K562 (cell line): ENCODE measurements at regions not wholly inside any gene's neighbourhood (a gene's known extent, or its start where the extent isn't known, plus 50 kb on each side); places are given as distances from the start of the nearest gene placed in this dataset.

Source experiments
- ATAC-seq: fragments of 200-7000 bp; cut with Tn5 transposase; 3 replicates; pipeline ENCODE4 v1.9.1; 2020; ENCODE audit warnings: moderate library complexity
- BruUV-seq: library from RNA; stranded (reverse); fragments of 400-500 nt; replicated peaks from 2 replicates; lab custom pipeline; 2021; lab: Mats Ljungman, UMichigan
- CTCF ChIA-PET: fragments of 300-600 bp; formaldehyde crosslinking; extraction: SDS; loops from one replicate; lab custom pipeline; 2021; ENCODE audit warnings: low intra/inter-chr PET ratio; lab: Yijun Ruan, JAX
- POLR2A ChIA-PET: fragments of 300-600, 350-650 bp; sonication (Branson Sonifier 250); formaldehyde crosslinking; extraction: SDS; loops from one replicate; lab custom pipeline; 2021; ENCODE audit warnings: antibody characterized with exemption, inconsistent platforms; lab: Yijun Ruan, JAX
- DNase-seq, 4 experiments: peaks; one replicate each; pipeline versions ENCODE4 v3.0.0 to v3.0.0-alpha.2; 2011 to 2018; ENCODE audit warnings: low spot score in 3 of 4, mixed read lengths in 3 of 4; ENCODE audit errors: extremely low read depth in 1 of 4
- FAIRE-seq: peaks from 2 replicates; lab custom pipeline; 2011; peaks lifted over from hg19 to GRCh38; lab: Jason Lieb, UNC
- H2AFZ ChIP-seq: 2 replicates; pipeline ENCODE4 v1.6.0; 2011; ENCODE audit warnings: low read depth, low read length, control low read depth, inconsistent platforms
- H3K27ac ChIP-seq: fragments of 200-600 bp; 3 replicates; pipeline ENCODE4 v1.8.0; 2011; ENCODE audit warnings: low read depth, mild to moderate bottlenecking, control low read depth, inconsistent platforms, low read length, moderate library complexity, mixed read lengths; ENCODE audit errors: extremely low read depth
- H3K27me3 ChIP-seq, 2 experiments: fragments of 300-600 bp in 1 of 2; 2 replicates in 1 of 2; 3 replicates in 1 of 2; pipeline versions ENCODE4 v1.6.0 to v1.8.0; 2011; ENCODE audit warnings: inconsistent platforms in 2 of 2, low read length in 2 of 2, mild to moderate bottlenecking in 1 of 2, mixed read lengths in 1 of 2, moderate library complexity in 1 of 2; ENCODE audit not compliant: control insufficient read depth in 2 of 2, insufficient read depth in 2 of 2
- H3K36me3 ChIP-seq: fragments of 300-600 bp; 3 replicates; pipeline ENCODE4 v1.8.0; 2011; ENCODE audit warnings: mild to moderate bottlenecking, low read length, inconsistent platforms; ENCODE audit not compliant: control insufficient read depth, insufficient read depth
- H3K4me1 ChIP-seq, 2 experiments: fragments of 200-600 bp in 1 of 2; replicated peaks in 1 of 2; 2 replicates in 1 of 2; 3 replicates in 1 of 2; pipeline versions ENCODE4 v1.5.1 to v1.8.0; 2011; ENCODE audit warnings: inconsistent platforms in 2 of 2, low read length in 2 of 2, mild to moderate bottlenecking in 1 of 2, mixed read lengths in 1 of 2, moderate library complexity in 1 of 2; ENCODE audit not compliant: control insufficient read depth in 2 of 2, insufficient read depth in 2 of 2
- H3K4me2 ChIP-seq: 2 replicates; pipeline ENCODE4 v1.6.1; 2011; ENCODE audit warnings: low read length, control low read depth, inconsistent platforms, mixed read lengths; ENCODE audit not compliant: insufficient read depth
- H3K4me3 ChIP-seq: fragments of 200-600 bp; sonication (generic), shearing (Covaris generic); 2 replicates; pipeline ENCODE4 v1.5.1; 2016; ENCODE audit warnings: control low read depth, inconsistent platforms
- H3K79me2 ChIP-seq: fragments of 200-600 bp; 3 replicates; pipeline ENCODE4 v1.8.0; 2011; ENCODE audit warnings: low read length, inconsistent platforms; ENCODE audit not compliant: control insufficient read depth, insufficient read depth
- H3K9ac ChIP-seq, 2 experiments: 2 replicates each; pipeline versions ENCODE4 v1.6.0 to v1.6.1; 2011; ENCODE audit warnings: low read depth in 2 of 2, low read length in 2 of 2, control low read depth in 1 of 2, inconsistent platforms in 1 of 2, mild to moderate bottlenecking in 1 of 2, mixed read lengths in 1 of 2; ENCODE audit not compliant: insufficient read depth in 1 of 2
- H3K9me1 ChIP-seq: one replicate; pipeline ENCODE4 v1.6.0; 2011; ENCODE audit warnings: inconsistent platforms, mild to moderate bottlenecking, low read length, moderate library complexity; ENCODE audit not compliant: control insufficient read depth, insufficient read depth
- H3K9me3 ChIP-seq: replicated peaks from 2 replicates; pipeline ENCODE4 v1.5.1; 2011; ENCODE audit warnings: low read depth, low read length, inconsistent platforms; ENCODE audit not compliant: control insufficient read depth, insufficient read depth
- H4K20me1 ChIP-seq: replicated peaks from 2 replicates; pipeline ENCODE4 v1.6.1; 2011; ENCODE audit warnings: low read length, inconsistent platforms, mixed read lengths; ENCODE audit not compliant: control insufficient read depth, insufficient read depth
- BCLAF1 ChIP-seq, 2 experiments: fragments of 450-650 bp in 1 of 2; IDR thresholded peaks; 2 replicates each; pipeline ENCODE4 v1.6.1; 2011 to 2017; ENCODE audit warnings: low read depth in 2 of 2, antibody characterized with exemption in 1 of 2, borderline replicate concordance in 1 of 2, low read length in 1 of 2, mild to moderate bottlenecking in 1 of 2, mixed read lengths in 1 of 2; ENCODE audit not compliant: control insufficient read depth in 1 of 2
- CBX8 ChIP-seq: fragments of 200-600 bp; sonication (generic); IDR thresholded peaks from 2 replicates; pipeline ENCODE4 v1.6.1; 2012; ENCODE audit warnings: borderline replicate concordance, mixed run types, low read depth, mild to moderate bottlenecking, moderate library complexity, mixed read lengths, low read length, control low read depth, inconsistent platforms; ENCODE audit not compliant: poor library complexity, severe bottlenecking; ENCODE audit errors: extremely low read depth
- COPS2 ChIP-seq: fragments of 450-650 bp; conservative IDR thresholded peaks from 2 replicates; pipeline ENCODE4 v1.6.1; 2016; ENCODE audit warnings: mild to moderate bottlenecking, moderate library complexity
- FOXA3 ChIP-seq, 2 experiments: fragments of 450-650 bp in 1 of 2; sonication (generic) in 1 of 2; formaldehyde crosslinking; IDR thresholded peaks in 1 of 2; conservative IDR thresholded peaks in 1 of 2; 2 replicates each; pipeline versions ENCODE4 v1.4.0 to v1.8.0; 2020 to 2022; ENCODE audit warnings: mild to moderate bottlenecking in 2 of 2, missing genetic modification reagents in 1 of 2
- JUND ChIP-seq, 2 experiments: IDR thresholded peaks; 2 replicates in 1 of 2; 3 replicates in 1 of 2; pipeline ENCODE4 v1.6.1; 2011; ENCODE audit warnings: borderline replicate concordance in 2 of 2, low read depth in 2 of 2, low read length in 2 of 2, improper control_type of control experiment in 1 of 2, missing biosample characterization in 1 of 2, missing genetic modification characterization in 1 of 2, missing genetic modification reagents in 1 of 2
- PHB ChIP-seq: fragments of 250-450 bp; sonication (Bioruptor Pico); IDR thresholded peaks from 2 replicates; pipeline ENCODE4 v1.5.0; 2021
- POU5F1 ChIP-seq: fragments of 150-350 bp; IDR thresholded peaks from 2 replicates; pipeline ENCODE4 v1.6.1; 2014; ENCODE audit warnings: borderline replicate concordance, low read length, low read depth, mild to moderate bottlenecking; ENCODE audit not compliant: partially characterized antibody
- RBM15 ChIP-seq: fragments of 200-400 bp; formaldehyde crosslinking; IDR thresholded peaks from 2 replicates; pipeline ENCODE4 v1.6.1; 2018; ENCODE audit warnings: mild to moderate bottlenecking, low read length, moderate library complexity; ENCODE audit not compliant: insufficient read depth
- ZNF140 ChIP-seq: fragments of 250-450 bp; sonication (Bioruptor Pico); IDR thresholded peaks from 2 replicates; pipeline ENCODE4 v1.8.0; 2021; ENCODE audit warnings: moderate library complexity, mild to moderate bottlenecking, inconsistent platforms
- ZNF282 ChIP-seq: sonication (generic); formaldehyde crosslinking; IDR thresholded peaks from 2 replicates; pipeline ENCODE4 v1.8.1; 2023; ENCODE audit warnings: missing genetic modification reagents
- WGBS: fragments of 100-300 bp; shearing (Covaris generic); methylation state at CpG from one replicate; pipeline ENCODE4 v1.1.6; 2016; ENCODE audit warnings: low coverage, mixed read lengths; ENCODE audit not compliant: insufficient coverage; ENCODE audit errors: missing lambda C conversion rate; 5-methylcytosine and 5-hydroxymethylcytosine counted together
- in situ Hi-C: fragments of 300-500 bp; cut with MboI; formaldehyde crosslinking; loops from 4 replicates; pipeline ENCODE4 v1.15.0; 2018; ENCODE audit warnings: inconsistent platforms, mixed read lengths
- intact Hi-C: fragments of 100-400 bp; cut with micrococcal nuclease; formaldehyde crosslinking; loops from 2 replicates; pipeline ENCODE4 v1.14.2; 2022

- no peak for TF ChIP-seq RBM15
- no peak for TF ChIP-seq POU5F1
Measured at GRCh38 chr13:103598671-103599070, 532.5 kb upstream of the SLC10A2 start (continued).

GRCh38 chr13:103573446-103573845 is 507.2 kb upstream of the SLC10A2 start:
- TF ChIP-seq CBX8 (no peak), JUND (IDR thresholded peaks at IDR 0.05; ENCODE audit: borderline replicate concordance, low read depth, low read length) (no peak), JUND (tag; IDR thresholded peaks at IDR 0.05; ENCODE audit: borderline replicate concordance, low read depth, low read length) (no peak), COPS2 (no peak), FOXA3 (CRISPR knock-in tag; conservative IDR thresholded peaks at IDR 0.05 in 1 of 2, IDR thresholded peaks at IDR 0.05 in 1 of 2) (no peak), ZNF282 (CRISPR knock-in tag) (no peak), BCLAF1 (IDR thresholded peaks at IDR 0.05; ENCODE audit: borderline replicate concordance in 1 of 2, control insufficient read depth in 1 of 2, low read depth in 2 of 2, low read length in 1 of 2) (no peak), ZNF140 (CRISPR knock-in tag) (no peak), PHB (CRISPR knock-in tag) (no peak)
- DNase-seq (no peak), FAIRE-seq (no peak), ATAC-seq (no peak)
- Histone ChIP-seq H3K9ac (no peak overlapping the region), H3K4me2 (no peak overlapping the region), H2AFZ (no peak overlapping the region), H3K79me2 (no peaks in the 10 kb centered on the region), H3K4me3 (no peak overlapping the region), H3K4me1 (no peaks in the 10 kb centered on the region), H3K27ac (no peak overlapping the region), H4K20me1 (no peaks in the 10 kb centered on the region), H3K36me3 (no peaks in the 10 kb centered on the region), H3K9me1 (no peaks in the 10 kb centered on the region), H3K9me3 (no peaks in the 10 kb centered on the region), H3K27me3 (no peaks in the 10 kb centered on the region)
- BruUV-seq: no TSS peak
- CTCF ChIA-PET: no interaction called here
- POLR2A ChIA-PET: no interaction called here
- intact Hi-C loops: no loop called here
- 2% methylated on average over 4 of the region's 4 CpGs for WGBS
- in situ Hi-C loops: no loop called here
